Endodermal cell (in vitro differentiated cells): ENCODE measurements at regions not wholly inside any gene's neighbourhood (a gene's known extent, or its start where the extent isn't known, plus 50 kb on each side); places are given as distances from the start of the nearest gene placed in this dataset.

ENCODE experiments used
- DNase-seq: peaks from one replicate; pipeline ENCODE4 v3.0.0-alpha.2; 2017
- H3K27ac ChIP-seq: 2 replicates; pipeline ENCODE4 v1.5.1; 2013; ENCODE audit warnings: mild to moderate bottlenecking, low read depth, low read length, moderate library complexity
- H3K27me3 ChIP-seq: 2 replicates; pipeline ENCODE4 v1.6.1; 2013; ENCODE audit warnings: mild to moderate bottlenecking, low read length, moderate library complexity; ENCODE audit not compliant: insufficient read depth, control insufficient read depth, poor library complexity, severe bottlenecking
- H3K36me3 ChIP-seq: 2 replicates; pipeline ENCODE4 v1.7.0; 2013; ENCODE audit warnings: mild to moderate bottlenecking, low read length, moderate library complexity; ENCODE audit not compliant: control insufficient read depth, insufficient read depth
- H3K4me1 ChIP-seq: one replicate; pipeline ENCODE4 v1.7.0; 2013; ENCODE audit warnings: low read length; ENCODE audit not compliant: control insufficient read depth, insufficient read depth
- H3K4me3 ChIP-seq: 2 replicates; pipeline ENCODE4 v1.5.1; 2013; ENCODE audit warnings: mild to moderate bottlenecking, low read length, moderate library complexity
- H3K9ac ChIP-seq: 2 replicates; pipeline ENCODE4 v1.6.1; 2013; ENCODE audit warnings: mild to moderate bottlenecking, low read length, moderate library complexity; ENCODE audit not compliant: poor library complexity, severe bottlenecking; ENCODE audit errors: extremely low read depth
- H3K9me3 ChIP-seq: 2 replicates; pipeline ENCODE4 v1.6.1; 2013; ENCODE audit warnings: mild to moderate bottlenecking, low read length, moderate library complexity; ENCODE audit not compliant: control insufficient read depth
- H3K27ac Mint-ChIP-seq: 2 replicates; pipeline ENCODE4 v1.8.0; 2020; ENCODE audit warnings: mixed read lengths
- H3K27me3 Mint-ChIP-seq: 2 replicates; pipeline ENCODE4 v1.8.0; 2021; ENCODE audit warnings: mild to moderate bottlenecking, mixed read lengths; ENCODE audit not compliant: insufficient read depth
- H3K36me3 Mint-ChIP-seq: 2 replicates; pipeline ENCODE4 v1.8.0; 2020; ENCODE audit warnings: low read depth, mixed read lengths
- H3K4me1 Mint-ChIP-seq: 2 replicates; pipeline ENCODE4 v1.8.0; 2020; ENCODE audit warnings: mixed read lengths
- H3K4me3 Mint-ChIP-seq: 2 replicates; pipeline ENCODE4 v1.8.0; 2020; ENCODE audit warnings: mild to moderate bottlenecking, moderate library complexity, mixed read lengths
- H3K9me3 Mint-ChIP-seq: 2 replicates; pipeline ENCODE4 v1.8.0; 2020; ENCODE audit warnings: mild to moderate bottlenecking, mixed read lengths
- WGBS, 2 experiments: methylation state at CpG; one replicate each; pipeline versions ENCODE4 v1.1.5 to v1.1.7; 2013; ENCODE audit warnings: missing lambda C conversion rate in 2 of 2, mixed read lengths in 1 of 2; ENCODE audit not compliant: insufficient coverage in 1 of 2, insufficient read length in 1 of 2; 5-methylcytosine and 5-hydroxymethylcytosine counted together
- TF ChIP-seq, protein P1 (sequence below): fragments of 200-600 bp; sonication (generic); conservative IDR thresholded peaks from 2 replicates; pipeline ENCODE4 v1.5.0; 2021; ENCODE audit warnings: antibody characterized with exemption, mild to moderate bottlenecking

DNA sequence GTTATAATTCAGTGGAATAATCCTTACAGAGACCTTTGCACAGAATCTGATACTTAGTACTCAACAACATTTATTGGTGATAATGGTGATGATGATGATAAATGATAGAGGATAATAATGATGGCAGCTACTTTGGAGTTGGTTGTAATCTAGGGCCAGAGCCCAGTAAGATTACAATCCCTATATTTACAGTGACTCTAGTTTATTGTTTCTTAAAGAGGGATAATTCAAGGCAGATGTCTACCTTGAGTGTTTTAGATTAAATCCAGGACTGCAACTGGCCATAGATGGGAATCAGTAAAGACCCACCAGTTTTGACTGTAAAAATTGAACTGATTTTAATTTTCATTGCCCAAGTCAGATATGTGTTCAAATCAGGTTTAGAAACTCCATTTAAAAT is 813.9 kb upstream of the CNTNAP5 start:
- TF ChIP-seq, protein P1, sequence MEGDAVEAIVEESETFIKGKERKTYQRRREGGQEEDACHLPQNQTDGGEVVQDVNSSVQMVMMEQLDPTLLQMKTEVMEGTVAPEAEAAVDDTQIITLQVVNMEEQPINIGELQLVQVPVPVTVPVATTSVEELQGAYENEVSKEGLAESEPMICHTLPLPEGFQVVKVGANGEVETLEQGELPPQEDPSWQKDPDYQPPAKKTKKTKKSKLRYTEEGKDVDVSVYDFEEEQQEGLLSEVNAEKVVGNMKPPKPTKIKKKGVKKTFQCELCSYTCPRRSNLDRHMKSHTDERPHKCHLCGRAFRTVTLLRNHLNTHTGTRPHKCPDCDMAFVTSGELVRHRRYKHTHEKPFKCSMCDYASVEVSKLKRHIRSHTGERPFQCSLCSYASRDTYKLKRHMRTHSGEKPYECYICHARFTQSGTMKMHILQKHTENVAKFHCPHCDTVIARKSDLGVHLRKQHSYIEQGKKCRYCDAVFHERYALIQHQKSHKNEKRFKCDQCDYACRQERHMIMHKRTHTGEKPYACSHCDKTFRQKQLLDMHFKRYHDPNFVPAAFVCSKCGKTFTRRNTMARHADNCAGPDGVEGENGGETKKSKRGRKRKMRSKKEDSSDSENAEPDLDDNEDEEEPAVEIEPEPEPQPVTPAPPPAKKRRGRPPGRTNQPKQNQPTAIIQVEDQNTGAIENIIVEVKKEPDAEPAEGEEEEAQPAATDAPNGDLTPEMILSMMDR, result no peak
- no peak for DNase-seq
- Histone ChIP-seq H3K9me3 (no peaks in the 10 kb centered on the region), H3K4me1 (no peaks in the 10 kb centered on the region), H3K9ac (no peak overlapping the region), H3K36me3 (no peaks in the 10 kb centered on the region), H3K4me3 (no peak overlapping the region), H3K27ac (no peak overlapping the region), H3K27me3 (no peaks in the 10 kb centered on the region)
- H3K27me3 Mint-ChIP-seq, result no peaks in the 10 kb centered on the region
- no peaks in the 10 kb centered on the region for H3K9me3 Mint-ChIP-seq
- H3K27ac Mint-ChIP-seq, result no peak overlapping the region
- no peaks in the 10 kb centered on the region for H3K4me1 Mint-ChIP-seq
- no peak overlapping the region for H3K4me3 Mint-ChIP-seq
- no peaks in the 10 kb centered on the region for H3K36me3 Mint-ChIP-seq

GRCh38 chr2:123245156-123245555 is 779.9 kb upstream of the CNTNAP5 start:
- H3K4me3 Mint-ChIP-seq, result no peak overlapping the region
- no peak overlapping the region for H3K27ac ChIP-seq
- 93 to 100% methylated on average over 2 to 3 of the region's 3 CpGs for WGBS, 2 experiments
- no peaks in the 10 kb centered on the region for H3K27me3 ChIP-seq
- no peaks in the 10 kb centered on the region for H3K4me1 ChIP-seq
- TF ChIP-seq, protein P1, result no peak
- peaks cover 7% of the 10 kb centered on the region for H3K9me3 Mint-ChIP-seq
- H3K9ac ChIP-seq, result no peak overlapping the region
- DNase-seq, result peak; percentile 33
- no peaks in the 10 kb centered on the region for H3K36me3 ChIP-seq
- no peaks in the 10 kb centered on the region for H3K36me3 Mint-ChIP-seq
- no peak overlapping the region for H3K27ac Mint-ChIP-seq
- H3K9me3 ChIP-seq, result no peaks in the 10 kb centered on the region
- H3K27me3 Mint-ChIP-seq, result no peaks in the 10 kb centered on the region
- H3K4me3 ChIP-seq, result no peak overlapping the region
- no peaks in the 10 kb centered on the region for H3K4me1 Mint-ChIP-seq

DNA sequence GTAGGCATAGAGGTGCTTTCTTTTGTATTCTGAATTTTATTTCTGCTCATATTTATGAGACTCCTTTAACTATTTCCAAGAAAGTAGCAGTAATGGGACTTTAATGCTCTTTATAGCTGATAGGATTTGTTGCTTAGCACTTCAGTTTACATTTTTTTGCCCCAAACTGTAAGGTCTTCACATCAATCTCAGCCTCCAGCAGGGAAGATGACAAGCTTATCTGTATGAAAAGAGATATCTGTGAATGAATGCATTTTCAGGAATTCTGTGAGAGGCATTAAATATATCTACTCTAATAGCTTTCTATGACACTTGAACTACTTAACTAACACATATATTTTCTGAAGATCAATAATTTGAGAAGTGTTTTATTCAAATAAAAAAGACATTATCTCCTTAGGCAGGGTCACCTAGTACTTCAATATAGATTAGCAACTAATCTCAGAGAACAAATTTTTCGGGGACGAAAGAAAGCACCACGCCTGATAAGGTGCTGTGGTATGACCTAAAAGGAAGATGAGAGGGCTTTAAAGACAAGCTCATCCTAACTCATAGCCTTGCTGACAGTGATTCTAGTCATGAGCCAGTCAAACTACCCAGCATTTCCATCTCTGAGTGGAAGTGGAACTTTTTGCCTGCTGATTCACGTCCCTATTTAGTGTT is 766.1 kb upstream of the CNTNAP5 start:
- Histone ChIP-seq H3K27me3 (no peaks in the 10 kb centered on the region), H3K27ac (no peak overlapping the region), H3K9me3 (peaks cover 25% of the 10 kb centered on the region), H3K9ac (no peak overlapping the region), H3K4me3 (no peak overlapping the region), H3K36me3 (no peaks in the 10 kb centered on the region), H3K4me1 (no peaks in the 10 kb centered on the region)
- Mint-ChIP-seq H3K27me3 (no peaks in the 10 kb centered on the region), H3K27ac (no peak overlapping the region), H3K4me1 (peaks cover 1% of the 10 kb centered on the region), H3K4me3 (no peak overlapping the region), H3K9me3 (peaks cover 20% of the 10 kb centered on the region), H3K36me3 (no peaks in the 10 kb centered on the region)
- 86% methylated on average over 4 of the region's 4 CpGs; no CpG with 5 or more reads in 1 of the 2 experiments for WGBS, 2 experiments
- DNase-seq, result no peak
- TF ChIP-seq, protein P1, result no peak
